ENCODE measurements at regions not wholly inside any gene's neighbourhood (a gene's known extent, or its start where the extent isn't known, plus 50 kb on each side); places are given as distances from the start of the nearest gene placed in this dataset.
"Not testable (repeated sequence)": the region's sequence is repeated elsewhere in the genome, so short reads cannot be mapped to it uniquely, and the experiment has no call there.

- no peak for DNase-seq
These were observed 492.0 kb upstream of the NRSN1 start for GRCh38 chr6:23633996-23634395.

GRCh38 chr6:23635150-23635549 is 490.9 kb upstream of the NRSN1 start:
- no peak for DNase-seq

GRCh38 chr6:23637296-23637695 is 488.7 kb upstream of the NRSN1 start:
- no peak for DNase-seq

GRCh38 chr6:23642849-23643248 is 483.2 kb upstream of the NRSN1 start:
- DNase-seq, result no peak

- no peak for DNase-seq
These were observed 479.0 kb upstream of the NRSN1 start for GRCh38 chr6:23647045-23647444.

GRCh38 chr6:23650676-23651075 is 475.3 kb upstream of the NRSN1 start:
- DNase-seq, result no peak

- no peak for DNase-seq
These were observed 471.3 kb upstream of the NRSN1 start for GRCh38 chr6:23654745-23655144.

- no peak for DNase-seq
These were observed 470.5 kb upstream of the NRSN1 start for GRCh38 chr6:23655525-23655924.

- DNase-seq, result peak; percentile 50
These were observed 469.5 kb upstream of the NRSN1 start for GRCh38 chr6:23656255-23657194.

- peak; percentile 19 for DNase-seq
These were observed 466.9 kb upstream of the NRSN1 start for GRCh38 chr6:23659125-23659524.

- DNase-seq, result no peak
These were observed 464.5 kb upstream of the NRSN1 start for GRCh38 chr6:23661549-23661948.

- no peak for DNase-seq
These were observed 462.9 kb upstream of the NRSN1 start for GRCh38 chr6:23663096-23663495.

- DNase-seq, result no peak
These were observed 462.4 kb upstream of the NRSN1 start for GRCh38 chr6:23663652-23664051.

GRCh38 chr6:23665911-23666310 is 460.1 kb upstream of the NRSN1 start:
- not testable (repeated sequence) for DNase-seq

GRCh38 chr6:23672737-23673136 is 453.3 kb upstream of the NRSN1 start:
- DNase-seq, result no peak

GRCh38 chr6:23678626-23679025 is 447.4 kb upstream of the NRSN1 start:
- no peak for DNase-seq

- no peak for DNase-seq
These were observed 444.3 kb upstream of the NRSN1 start for GRCh38 chr6:23681743-23682142.

GRCh38 chr6:23688650-23689049 is 437.4 kb upstream of the NRSN1 start:
- DNase-seq, result no peak

- no peak for DNase-seq
These were observed 435.5 kb upstream of the NRSN1 start for GRCh38 chr6:23690453-23691049.

- DNase-seq, result no peak
These were observed 433.8 kb upstream of the NRSN1 start for GRCh38 chr6:23692184-23692583.

GRCh38 chr6:23696992-23697391 is 429.0 kb upstream of the NRSN1 start:
- DNase-seq, result no peak

- DNase-seq, result no peak
These were observed 421.4 kb upstream of the NRSN1 start for GRCh38 chr6:23704479-23705052.

- DNase-seq, result no peak
These were observed 420.3 kb upstream of the NRSN1 start for GRCh38 chr6:23705697-23706096.

- no peak for DNase-seq
These were observed 413.3 kb upstream of the NRSN1 start for GRCh38 chr6:23712756-23713155.

All from SHP77 treated with DMSO at 0.1 percent for 48 hours (cell line).